ENCODE measurements at regions not wholly inside any gene's neighbourhood (a gene's known extent, or its start where the extent isn't known, plus 50 kb on each side); places are given as distances from the start of the nearest gene placed in this dataset.

DNA sequence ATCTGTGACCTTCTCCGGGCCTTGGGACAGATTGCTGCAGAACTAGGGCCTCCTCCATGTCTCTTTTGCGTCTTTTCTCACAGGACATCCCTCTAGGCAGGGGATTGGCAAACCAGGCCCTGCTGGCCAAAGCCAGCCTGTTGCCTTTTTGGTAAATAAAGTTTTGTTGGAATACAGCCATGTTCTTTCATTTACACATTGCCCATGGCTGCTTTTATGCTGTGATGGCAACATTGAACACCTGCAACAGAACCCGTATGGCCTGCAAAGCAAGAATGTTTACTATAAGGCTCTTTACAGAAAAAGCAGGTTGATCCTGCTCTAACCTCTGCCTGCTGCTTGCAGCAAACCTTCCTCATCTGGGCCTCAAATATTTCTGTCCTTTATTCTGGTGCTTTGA is 56.8 kb upstream of the B3GAT1 start:
- H3K4me3 ChIP-seq (ENCODE audit: low read depth, low read length): no peak overlapping the region
- TF ChIP-seq, protein P1, sequence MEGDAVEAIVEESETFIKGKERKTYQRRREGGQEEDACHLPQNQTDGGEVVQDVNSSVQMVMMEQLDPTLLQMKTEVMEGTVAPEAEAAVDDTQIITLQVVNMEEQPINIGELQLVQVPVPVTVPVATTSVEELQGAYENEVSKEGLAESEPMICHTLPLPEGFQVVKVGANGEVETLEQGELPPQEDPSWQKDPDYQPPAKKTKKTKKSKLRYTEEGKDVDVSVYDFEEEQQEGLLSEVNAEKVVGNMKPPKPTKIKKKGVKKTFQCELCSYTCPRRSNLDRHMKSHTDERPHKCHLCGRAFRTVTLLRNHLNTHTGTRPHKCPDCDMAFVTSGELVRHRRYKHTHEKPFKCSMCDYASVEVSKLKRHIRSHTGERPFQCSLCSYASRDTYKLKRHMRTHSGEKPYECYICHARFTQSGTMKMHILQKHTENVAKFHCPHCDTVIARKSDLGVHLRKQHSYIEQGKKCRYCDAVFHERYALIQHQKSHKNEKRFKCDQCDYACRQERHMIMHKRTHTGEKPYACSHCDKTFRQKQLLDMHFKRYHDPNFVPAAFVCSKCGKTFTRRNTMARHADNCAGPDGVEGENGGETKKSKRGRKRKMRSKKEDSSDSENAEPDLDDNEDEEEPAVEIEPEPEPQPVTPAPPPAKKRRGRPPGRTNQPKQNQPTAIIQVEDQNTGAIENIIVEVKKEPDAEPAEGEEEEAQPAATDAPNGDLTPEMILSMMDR (IDR thresholded peaks at IDR 0.05; ENCODE audit: low read depth, low read length): no peak

GRCh38 chr11:134468081-134468668 is 56.1 kb upstream of the B3GAT1 start:
- TF ChIP-seq, protein P1 (IDR thresholded peaks at IDR 0.05; ENCODE audit: low read depth, low read length): no peak
- no peak overlapping the region for H3K4me3 ChIP-seq (ENCODE audit: low read depth, low read length)

- TF ChIP-seq, protein P1 (IDR thresholded peaks at IDR 0.05; ENCODE audit: low read depth, low read length): no peak
- H3K4me3 ChIP-seq (ENCODE audit: low read depth, low read length): no peak overlapping the region
Measured at GRCh38 chr11:134466610-134467567, 54.8 kb upstream of the B3GAT1 start.

DNA sequence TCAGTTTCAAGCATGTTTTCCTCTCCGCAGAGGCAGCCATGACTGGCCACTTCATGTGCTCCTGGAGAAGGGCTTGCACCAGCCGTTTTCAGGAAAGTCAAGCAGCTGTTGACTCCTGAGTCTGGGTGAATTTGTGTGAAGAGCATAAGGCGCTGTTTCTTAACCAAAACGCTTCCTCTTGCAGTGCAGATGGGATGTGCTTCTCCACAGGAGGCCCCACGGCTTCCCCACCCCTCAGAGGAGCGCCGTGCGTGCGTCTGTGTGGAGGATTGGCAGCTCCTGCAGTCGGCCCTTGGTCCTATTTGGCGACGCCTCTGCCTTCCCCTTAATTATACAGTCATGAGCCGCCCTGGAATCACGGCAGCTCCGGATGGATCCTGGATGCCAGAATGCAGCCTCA is 54.1 kb upstream of the B3GAT1 start:
- H3K4me3 ChIP-seq (ENCODE audit: low read depth, low read length): no peak overlapping the region
- TF ChIP-seq, protein P1 (IDR thresholded peaks at IDR 0.05; ENCODE audit: low read depth, low read length): no peak

DNA sequence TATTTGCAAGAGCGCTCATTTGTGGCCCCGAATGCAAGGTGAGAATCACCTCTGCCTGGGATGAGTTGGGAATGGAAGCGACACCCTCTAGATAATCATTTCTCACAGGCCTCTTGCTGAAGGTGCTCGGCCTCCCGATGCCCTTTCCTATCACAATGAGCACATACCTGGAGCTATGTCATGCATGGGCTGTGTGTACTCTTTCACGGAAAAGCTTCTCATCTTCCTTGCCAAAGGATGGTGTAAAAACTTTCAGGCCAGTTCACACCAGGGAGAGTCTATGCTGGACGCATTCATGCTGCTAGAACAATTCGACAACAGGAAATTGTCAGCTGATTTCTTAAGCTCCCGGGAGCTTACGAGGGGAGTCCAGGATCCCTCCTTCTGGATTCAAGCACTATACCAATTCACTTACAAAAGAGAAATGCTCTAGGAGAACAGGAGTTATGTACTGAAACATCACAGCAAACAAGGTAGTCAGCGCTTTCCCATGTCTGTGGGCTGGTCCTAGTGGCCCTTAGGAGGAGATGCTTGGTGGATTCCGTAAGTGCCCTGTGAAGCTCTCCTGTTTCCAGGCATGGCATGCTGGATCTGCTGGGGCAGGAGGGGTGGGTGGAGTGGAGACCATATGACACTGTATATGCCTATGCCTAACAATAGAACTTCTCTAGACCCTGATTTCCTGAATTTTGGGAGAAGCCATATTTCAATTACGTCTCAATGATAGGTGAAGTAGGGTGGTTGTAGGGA is 53.1 kb upstream of the B3GAT1 start:
- H3K4me3 ChIP-seq (ENCODE audit: low read depth, low read length): no peak overlapping the region
- TF ChIP-seq, protein P1 (IDR thresholded peaks at IDR 0.05; ENCODE audit: low read depth, low read length): no peak

- H3K4me3 ChIP-seq (ENCODE audit: low read depth, low read length): no peak overlapping the region
- TF ChIP-seq, protein P1 (IDR thresholded peaks at IDR 0.05; ENCODE audit: low read depth, low read length): no peak
Measured at GRCh38 chr11:134464196-134464595, 52.2 kb upstream of the B3GAT1 start.
